Ishikawa (cell line): ENCODE measurements at regions not wholly inside any gene's neighbourhood (a gene's known extent, or its start where the extent isn't known, plus 50 kb on each side); places are given as distances from the start of the nearest gene placed in this dataset.

Source experiments
- CREB1 ChIP-seq: IDR thresholded peaks from 2 replicates; pipeline ENCODE4 v1.6.1; 2012; ENCODE audit warnings: low read depth
- MAX ChIP-seq: IDR thresholded peaks from 2 replicates; pipeline ENCODE4 v1.6.1; 2012
- RAD21 ChIP-seq: IDR thresholded peaks from 2 replicates; pipeline ENCODE4 v1.6.1; 2012; ENCODE audit warnings: low read depth
- REST ChIP-seq: IDR thresholded peaks from 2 replicates; pipeline ENCODE4 v1.6.1; 2012; ENCODE audit warnings: low read depth, mild to moderate bottlenecking
- TAF1 ChIP-seq: IDR thresholded peaks from 2 replicates; pipeline ENCODE4 v1.6.1; 2012; ENCODE audit warnings: low read depth, mild to moderate bottlenecking
- TEAD4 ChIP-seq: IDR thresholded peaks from 2 replicates; pipeline ENCODE4 v1.6.1; 2012
- YY1 ChIP-seq: IDR thresholded peaks from 2 replicates; pipeline ENCODE4 v1.6.1; 2012; ENCODE audit warnings: low read depth

- no peak for TF ChIP-seq CREB1
- TF ChIP-seq RAD21: no peak
- no peak for TF ChIP-seq REST
- TF ChIP-seq TAF1: no peak
- no peak for TF ChIP-seq MAX
- no peak for TF ChIP-seq TEAD4
- TF ChIP-seq YY1: no peak
These were observed 86.1 kb downstream of the HNRNPD start for GRCh38 chr4:82287720-82288119.
